ENCODE measurements at regions not wholly inside any gene's neighbourhood (a gene's known extent, or its start where the extent isn't known, plus 50 kb on each side); places are given as distances from the start of the nearest gene placed in this dataset.
A peak's percentile ranks its signal among the peaks of the same experiment; 100 is the strongest.

- DNase-seq (ENCODE audit: low spot score) = no peak
These were observed 51.4 kb upstream of the CHMP2B start for GRCh38 chr3:87175732-87176131.

GRCh38 chr3:87173776-87174175 is 53.3 kb upstream of the CHMP2B start:
- DNase-seq (ENCODE audit: low spot score) = no peak

GRCh38 chr3:87173071-87173470 is 54.0 kb upstream of the CHMP2B start:
- DNase-seq (ENCODE audit: low spot score) = no peak

GRCh38 chr3:87167628-87168456 is 59.3 kb upstream of the CHMP2B start:
- DNase-seq (ENCODE audit: low spot score) = peak; percentile 70

- DNase-seq (ENCODE audit: low spot score) = no peak
These were observed 62.9 kb upstream of the CHMP2B start for GRCh38 chr3:87164245-87164644.

- DNase-seq (ENCODE audit: low spot score) = no peak
These were observed 65.3 kb upstream of the CHMP2B start for GRCh38 chr3:87161851-87162250.

- DNase-seq (ENCODE audit: low spot score) = no peak
These were observed 65.7 kb upstream of the CHMP2B start for GRCh38 chr3:87161417-87161816.

GRCh38 chr3:87161013-87161412 is 66.1 kb upstream of the CHMP2B start:
- no peak for DNase-seq (ENCODE audit: low spot score)

GRCh38 chr3:87158823-87159222 is 68.3 kb upstream of the CHMP2B start:
- no peak for DNase-seq (ENCODE audit: low spot score)

- DNase-seq (ENCODE audit: low spot score) = no peak
These were observed 79.1 kb upstream of the CHMP2B start for GRCh38 chr3:87148020-87148419.

GRCh38 chr3:87147562-87147961 is 79.5 kb upstream of the CHMP2B start:
- no peak for DNase-seq (ENCODE audit: low spot score)

- peak; percentile 40 for DNase-seq (ENCODE audit: low spot score)
These were observed 81.6 kb upstream of the CHMP2B start for GRCh38 chr3:87145553-87145952.

- DNase-seq (ENCODE audit: low spot score) = no peak
These were observed 91.0 kb upstream of the CHMP2B start for GRCh38 chr3:87136066-87136596.

- DNase-seq (ENCODE audit: low spot score) = no peak
These were observed 91.7 kb upstream of the CHMP2B start for GRCh38 chr3:87135412-87135811.

GRCh38 chr3:87132801-87133200 is 94.3 kb upstream of the CHMP2B start:
- DNase-seq (ENCODE audit: low spot score) = no peak

- no peak for DNase-seq (ENCODE audit: low spot score)
These were observed 99.1 kb upstream of the CHMP2B start for GRCh38 chr3:87128006-87128405.

- DNase-seq (ENCODE audit: low spot score) = no peak
These were observed 99.8 kb upstream of the CHMP2B start for GRCh38 chr3:87127281-87127680.

GRCh38 chr3:87126321-87126720 is 100.8 kb upstream of the CHMP2B start:
- DNase-seq (ENCODE audit: low spot score) = no peak

GRCh38 chr3:87125116-87125515 is 102.0 kb upstream of the CHMP2B start:
- no peak for DNase-seq (ENCODE audit: low spot score)

- DNase-seq (ENCODE audit: low spot score) = no peak
These were observed 104.3 kb upstream of the CHMP2B start for GRCh38 chr3:87122766-87123165.

GRCh38 chr3:87121856-87122255 is 105.3 kb upstream of the CHMP2B start:
- DNase-seq (ENCODE audit: low spot score) = no peak

- DNase-seq (ENCODE audit: low spot score) = no peak
These were observed 106.2 kb upstream of the CHMP2B start for GRCh38 chr3:87120881-87121280.

- no peak for DNase-seq (ENCODE audit: low spot score)
These were observed 106.9 kb upstream of the CHMP2B start for GRCh38 chr3:87120236-87120635.

GRCh38 chr3:87109465-87109864 is 117.6 kb upstream of the CHMP2B start:
- DNase-seq (ENCODE audit: low spot score) = no peak
